CD1c-positive myeloid dendritic cell (primary cell): ENCODE measurements at regions not wholly inside any gene's neighbourhood (a gene's known extent, or its start where the extent isn't known, plus 50 kb on each side); places are given as distances from the start of the nearest gene placed in this dataset.
"Not testable (repeated sequence)": the region's sequence is repeated elsewhere in the genome, so short reads cannot be mapped to it uniquely, and the experiment has no call there.

ENCODE experiments used
- DNase-seq: peaks from one replicate; pipeline ENCODE4 v3.0.0-alpha.2; 2016; ENCODE audit errors: extremely low spot score

GRCh38 chr10:6926971-6927370 lies 346.9 kb upstream of the PRKCQ start:
- DNase-seq = peak; percentile 65

GRCh38 chr10:6925146-6925545 lies 345.1 kb upstream of the PRKCQ start:
- no peak for DNase-seq

GRCh38 chr10:6924166-6924565 lies 344.1 kb upstream of the PRKCQ start:
- DNase-seq = peak; percentile 5

GRCh38 chr10:6921026-6921425 lies 340.9 kb upstream of the PRKCQ start:
- not testable (repeated sequence) for DNase-seq

GRCh38 chr10:6920072-6921019 lies 340.3 kb upstream of the PRKCQ start:
- DNase-seq = peak; percentile 90

GRCh38 chr10:6919077-6919476 lies 339.0 kb upstream of the PRKCQ start:
- DNase-seq = no peak

GRCh38 chr10:6918305-6918704 lies 338.2 kb upstream of the PRKCQ start:
- DNase-seq = peak; percentile 59

GRCh38 chr10:6917125-6917524 lies 337.0 kb upstream of the PRKCQ start:
- peak; percentile 81 for DNase-seq

GRCh38 chr10:6916601-6917000 lies 336.5 kb upstream of the PRKCQ start:
- peak; percentile 57 for DNase-seq

- DNase-seq = no peak
Observed at GRCh38 chr10:6915307-6915706, 335.2 kb upstream of the PRKCQ start.

GRCh38 chr10:6912929-6913328 lies 332.9 kb upstream of the PRKCQ start:
- DNase-seq = no peak

- no peak for DNase-seq
Observed at GRCh38 chr10:6912424-6912823, 332.3 kb upstream of the PRKCQ start.

GRCh38 chr10:6912021-6912420 lies 331.9 kb upstream of the PRKCQ start:
- DNase-seq = no peak

- DNase-seq = no peak
Observed at GRCh38 chr10:6909905-6910560, 330.0 kb upstream of the PRKCQ start.

GRCh38 chr10:6907877-6908530 lies 327.9 kb upstream of the PRKCQ start:
- no peak for DNase-seq

GRCh38 chr10:6894405-6894804 lies 314.3 kb upstream of the PRKCQ start:
- DNase-seq = no peak

GRCh38 chr10:6892864-6893263 lies 312.8 kb upstream of the PRKCQ start:
- no peak for DNase-seq

- DNase-seq = no peak
Observed at GRCh38 chr10:6891924-6892323, 311.8 kb upstream of the PRKCQ start.

GRCh38 chr10:6889718-6890117 lies 309.6 kb upstream of the PRKCQ start:
- no peak for DNase-seq

GRCh38 chr10:6888434-6888833 lies 308.4 kb upstream of the PRKCQ start:
- no peak for DNase-seq

- DNase-seq = no peak
Observed at GRCh38 chr10:6885284-6885683, 305.2 kb upstream of the PRKCQ start.

- DNase-seq = no peak
Observed at GRCh38 chr10:6881987-6882386, 301.9 kb upstream of the PRKCQ start.
